Astrocyte of the spinal cord (primary cell): ENCODE measurements at regions not wholly inside any gene's neighbourhood (a gene's known extent, or its start where the extent isn't known, plus 50 kb on each side); places are given as distances from the start of the nearest gene placed in this dataset.
A peak's percentile ranks its signal among the peaks of the same experiment; 100 is the strongest.

ENCODE experiments used
- DNase-seq: peaks from one replicate; pipeline ENCODE4 v3.0.0; 2011; ENCODE audit warnings: low read depth, low spot score
- H3K4me3 ChIP-seq: 2 replicates; pipeline ENCODE4 v1.5.1; 2011; ENCODE audit warnings: low read depth, mild to moderate bottlenecking, low read length, moderate library complexity
- CTCF ChIP-seq: IDR thresholded peaks from 2 replicates; pipeline ENCODE4 v1.5.1; 2012; ENCODE audit warnings: low read depth, mild to moderate bottlenecking, low read length, inconsistent platforms
- in situ Hi-C: cut with HindIII; loops from 2 replicates; pipeline ENCODE4 v1.10.0; 2017; ENCODE audit warnings: low sequenced_read_pairs

GRCh38 chr2:220452561-220452960, 825.1 kb downstream of the SLC4A3 start:
- in situ Hi-C loops, result no loop called here
- no peak overlapping the region for H3K4me3 ChIP-seq
- no peak for TF ChIP-seq CTCF
- no peak for DNase-seq

- no peak overlapping the region for H3K4me3 ChIP-seq
- DNase-seq, result no peak
- in situ Hi-C loops, result no loop called here
- TF ChIP-seq CTCF, result no peak
Measured at GRCh38 chr2:220455351-220455990, 828.0 kb downstream of the SLC4A3 start.

GRCh38 chr2:220458051-220458450, 830.6 kb downstream of the SLC4A3 start:
- in situ Hi-C loops, result no loop called here
- DNase-seq, result no peak
- TF ChIP-seq CTCF, result no peak
- no peak overlapping the region for H3K4me3 ChIP-seq

DNA sequence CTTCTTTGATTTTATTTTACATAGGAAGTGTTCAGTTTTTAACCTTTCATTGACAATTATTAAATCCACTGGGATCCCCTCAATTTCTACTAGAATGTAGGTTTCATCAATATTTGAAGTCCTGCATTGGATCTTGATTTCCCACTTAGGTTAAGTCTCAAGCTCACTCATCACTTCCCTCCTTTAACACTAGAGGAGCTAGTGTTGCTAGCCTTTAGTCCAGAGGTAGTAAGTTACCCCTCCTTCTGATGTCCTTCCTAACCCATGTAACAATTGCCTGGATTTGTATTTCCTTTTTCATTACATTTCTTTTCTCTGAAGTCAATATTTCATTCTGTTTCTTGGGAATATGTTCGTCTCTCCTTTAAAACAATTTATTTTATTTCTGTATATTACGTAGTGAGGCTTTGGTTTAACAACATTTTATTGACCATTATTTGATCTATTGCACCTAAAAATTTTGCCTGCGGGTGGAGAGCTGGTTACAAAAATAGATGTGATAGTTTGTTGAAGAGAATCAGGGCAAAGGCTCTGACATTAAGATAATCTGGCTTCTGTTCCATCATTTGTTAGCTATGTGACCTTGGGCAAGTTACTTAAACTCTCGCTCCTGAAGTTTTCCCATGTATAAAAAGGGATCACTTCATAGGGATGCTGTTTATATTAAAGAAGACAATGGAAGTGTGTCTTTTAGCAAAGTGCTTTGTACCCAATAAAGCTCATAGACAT, 833.0 kb downstream of the SLC4A3 start:
- no peak overlapping the region for H3K4me3 ChIP-seq
- DNase-seq, result no peak
- in situ Hi-C loops, result no loop called here
- TF ChIP-seq CTCF, result peak; percentile 32

DNA sequence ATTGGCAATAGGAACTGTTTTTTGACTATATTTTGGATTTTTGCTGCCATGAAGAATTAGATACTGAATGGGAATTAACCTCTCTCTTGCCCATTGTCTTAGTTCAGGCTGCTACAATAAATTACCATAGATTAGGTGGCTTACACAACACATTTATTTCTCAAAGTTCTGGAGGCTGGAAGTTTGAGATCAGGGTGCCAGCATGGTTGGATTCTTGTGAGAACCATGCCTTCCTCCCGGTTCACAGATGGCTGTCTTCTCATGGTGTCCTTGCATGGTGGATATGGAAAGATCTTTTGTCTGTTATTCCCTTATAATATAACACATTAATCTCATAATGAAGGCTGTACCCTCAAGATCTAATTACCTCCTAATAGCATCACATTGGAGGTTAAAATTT, 836.4 kb downstream of the SLC4A3 start:
- no peak for TF ChIP-seq CTCF
- DNase-seq, result no peak
- H3K4me3 ChIP-seq, result no peak overlapping the region
- in situ Hi-C loops, result no loop called here

GRCh38 chr2:220465700-220466099, 838.3 kb downstream of the SLC4A3 start:
- in situ Hi-C loops, result no loop called here
- DNase-seq, result no peak
- TF ChIP-seq CTCF, result no peak
- H3K4me3 ChIP-seq, result no peak overlapping the region
